H1 (cell line): ENCODE measurements at regions not wholly inside any gene's neighbourhood (a gene's known extent, or its start where the extent isn't known, plus 50 kb on each side); places are given as distances from the start of the nearest gene placed in this dataset.
"Not testable (repeated sequence)": the region's sequence is repeated elsewhere in the genome, so short reads cannot be mapped to it uniquely, and the experiment has no call there.

Experiments
- CTCF ChIA-PET: fragments of 300-600 bp; sonication (Branson Sonifier 250); formaldehyde crosslinking; loops from one replicate; lab custom pipeline; 2021; ENCODE audit not compliant: partially characterized antibody; lab: Charles Lee
- POLR2A ChIA-PET: fragments of 300-600 bp; sonication (Branson Sonifier 250); formaldehyde crosslinking; loops from one replicate; lab custom pipeline; 2021; ENCODE audit warnings: inconsistent platforms; ENCODE audit not compliant: partially characterized antibody; lab: Charles Lee
- DNase-seq, 2 experiments: peaks; one replicate each; pipeline versions ENCODE4 v3.0.0 to v3.0.0-alpha.2; 2010 to 2022; ENCODE audit warnings: low spot score in 2 of 2, low read depth in 1 of 2, mixed read lengths in 1 of 2
- FAIRE-seq: peaks from 2 replicates; lab custom pipeline; 2011; peaks lifted over from hg19 to GRCh38; lab: Jason Lieb, UNC
- H2AFZ ChIP-seq: 2 replicates; pipeline ENCODE4 v1.8.1; 2012; ENCODE audit warnings: low read length, inconsistent platforms
- H2AK5ac ChIP-seq: 2 replicates; pipeline ENCODE4 v1.6.1; 2013; ENCODE audit warnings: low read depth, low read length
- H2BK120ac ChIP-seq: replicated peaks from 2 replicates; pipeline ENCODE3; 2013; ENCODE audit warnings: low read depth, low read length, inconsistent platforms
- H2BK12ac ChIP-seq: 2 replicates; pipeline ENCODE4 v1.6.1; 2013; ENCODE audit warnings: low read depth, low read length
- H2BK15ac ChIP-seq: 2 replicates; pipeline ENCODE4 v1.6.1; 2013; ENCODE audit warnings: low read length
- H2BK20ac ChIP-seq: 2 replicates; pipeline ENCODE4 v1.6.1; 2013; ENCODE audit warnings: low read length
- H2BK5ac ChIP-seq: 2 replicates; pipeline ENCODE4 v1.6.1; 2013; ENCODE audit warnings: low read depth, low read length
- H3K14ac ChIP-seq: 2 replicates; pipeline ENCODE4 v1.6.1; 2013; ENCODE audit warnings: inconsistent platforms; ENCODE audit not compliant: insufficient read length
- H3K18ac ChIP-seq: 2 replicates; pipeline ENCODE4 v1.6.1; 2013; ENCODE audit warnings: low read length; ENCODE audit errors: extremely low read depth
- H3K23ac ChIP-seq: 2 replicates; pipeline ENCODE4 v1.6.1; 2013; ENCODE audit warnings: inconsistent platforms; ENCODE audit not compliant: insufficient read length
- H3K23me2 ChIP-seq: 2 replicates; pipeline ENCODE4 v1.6.1; 2013; ENCODE audit warnings: low read depth, low read length
- H3K27ac ChIP-seq: 2 replicates; pipeline ENCODE4 v1.6.1; 2011; ENCODE audit warnings: low read depth, low read length, inconsistent platforms
- H3K27me3 ChIP-seq, 4 experiments: replicated peaks in 1 of 4; 1 replicate in 1 of 4; 2 replicates in 3 of 4; pipeline versions ENCODE4 v1.6.1 to v1.8.1; 2011 to 2013; ENCODE audit warnings: low read length in 3 of 4, mild to moderate bottlenecking in 3 of 4, inconsistent platforms in 2 of 4, mixed read lengths in 2 of 4, moderate library complexity in 1 of 4; ENCODE audit not compliant: control insufficient read depth in 3 of 4, insufficient read depth in 3 of 4; ENCODE audit errors: extremely low read depth in 1 of 4
- H3K36me3 ChIP-seq, 4 experiments: 2 replicates each; pipeline versions ENCODE4 v1.6.1 to v1.8.1; 2011 to 2013; ENCODE audit warnings: mild to moderate bottlenecking in 4 of 4, low read length in 3 of 4, moderate library complexity in 2 of 4, control low read depth in 1 of 4, inconsistent platforms in 1 of 4; ENCODE audit not compliant: insufficient read depth in 4 of 4, control insufficient read depth in 2 of 4
- H3K4ac ChIP-seq: replicated peaks from 2 replicates; pipeline ENCODE3; 2013; ENCODE audit warnings: low read length, low read depth, mixed read lengths, inconsistent platforms; ENCODE audit not compliant: insufficient read length
- H3K4me1 ChIP-seq, 4 experiments: replicated peaks in 1 of 4; 1 replicate in 1 of 4; 2 replicates in 3 of 4; pipeline versions ENCODE4 v1.6.1 to v1.8.1; 2011 to 2013; ENCODE audit warnings: low read length in 3 of 4, inconsistent platforms in 2 of 4, mixed read lengths in 1 of 4; ENCODE audit not compliant: insufficient read depth in 4 of 4, control insufficient read depth in 3 of 4
- H3K4me2 ChIP-seq, 2 experiments: 2 replicates each; pipeline versions ENCODE4 v1.6.1 to v1.8.1; 2011 to 2013; ENCODE audit warnings: low read depth in 2 of 2, low read length in 2 of 2, control low read depth in 1 of 2, inconsistent platforms in 1 of 2, mild to moderate bottlenecking in 1 of 2; ENCODE audit not compliant: insufficient read depth in 1 of 2
- H3K4me3 ChIP-seq, 4 experiments: fragments of 200-600, 300-600 bp in 1 of 4; sonication (generic), shearing (Covaris generic), sonication (Bioruptor Twin) in 1 of 4; 2 replicates each; pipeline versions ENCODE4 v1.5.1 to v1.8.1; 2011 to 2016; ENCODE audit warnings: low read length in 4 of 4, low read depth in 3 of 4, control low read depth in 2 of 4, inconsistent platforms in 2 of 4, mild to moderate bottlenecking in 2 of 4, mixed read lengths in 1 of 4, moderate library complexity in 1 of 4; ENCODE audit not compliant: insufficient read depth in 2 of 4; ENCODE audit errors: extremely low read depth in 1 of 4
- H3K56ac ChIP-seq: replicated peaks from 2 replicates; pipeline ENCODE3; 2013; ENCODE audit warnings: low read depth, mild to moderate bottlenecking, mixed read lengths, low read length, inconsistent platforms; ENCODE audit not compliant: insufficient read length
- H3K79me1 ChIP-seq: 2 replicates; pipeline ENCODE4 v1.6.1; 2013; ENCODE audit warnings: low read depth, low read length, control low read depth
- H3K79me2 ChIP-seq, 2 experiments: 2 replicates each; pipeline versions ENCODE4 v1.6.1 to v1.8.1; 2012 to 2013; ENCODE audit warnings: low read length in 2 of 2, mild to moderate bottlenecking in 2 of 2, inconsistent platforms in 1 of 2; ENCODE audit not compliant: insufficient read depth in 2 of 2, control insufficient read depth in 1 of 2
- H3K9ac ChIP-seq, 4 experiments: replicated peaks in 1 of 4; 1 replicate in 1 of 4; 2 replicates in 3 of 4; pipeline versions ENCODE4 v1.6.1 to v1.8.1; 2011 to 2013; ENCODE audit warnings: low read depth in 3 of 4, low read length in 3 of 4, control low read depth in 2 of 4, mild to moderate bottlenecking in 2 of 4, moderate library complexity in 2 of 4, inconsistent platforms in 1 of 4; ENCODE audit errors: extremely low read depth in 1 of 4
- H3K9me3 ChIP-seq, 2 experiments: 2 replicates each; pipeline versions ENCODE4 v1.6.1 to v1.8.1; 2012 to 2013; ENCODE audit warnings: mild to moderate bottlenecking in 2 of 2, moderate library complexity in 2 of 2, control low read depth in 1 of 2, inconsistent platforms in 1 of 2, low read depth in 1 of 2, low read length in 1 of 2, mixed read lengths in 1 of 2; ENCODE audit not compliant: insufficient read depth in 2 of 2
- H4K20me1 ChIP-seq, 2 experiments: replicated peaks in 1 of 2; 2 replicates each; pipeline versions ENCODE3 to v1.8.1; 2011 to 2013; ENCODE audit warnings: inconsistent platforms in 2 of 2, low read length in 2 of 2, mild to moderate bottlenecking in 1 of 2; ENCODE audit not compliant: insufficient read depth in 2 of 2, control insufficient read depth in 1 of 2
- H4K5ac ChIP-seq: 2 replicates; pipeline ENCODE4 v1.6.1; 2013; ENCODE audit warnings: low read length, low read depth, mixed read lengths, inconsistent platforms; ENCODE audit not compliant: insufficient read length
- H4K8ac ChIP-seq: 2 replicates; pipeline ENCODE4 v1.8.0; 2013; ENCODE audit warnings: mild to moderate bottlenecking, moderate library complexity, low read length, inconsistent platforms; ENCODE audit not compliant: insufficient read depth; ENCODE audit errors: extremely low read depth
- H4K91ac ChIP-seq: replicated peaks from 2 replicates; pipeline ENCODE3; 2013; ENCODE audit warnings: low read length, mixed read lengths, inconsistent platforms; ENCODE audit not compliant: insufficient read length
- WGBS, 2 experiments: shearing (Covaris generic) in 1 of 2; methylation state at CpG; one replicate each; pipeline versions ENCODE4 v1.1.6 to v1.1.7; 2013 to 2015; ENCODE audit warnings: low lambda C conversion rate in 2 of 2, mixed read lengths in 2 of 2, inconsistent platforms in 1 of 2, low coverage in 1 of 2, missing lambda C conversion rate in 1 of 2; ENCODE audit not compliant: insufficient replicate concordance in 2 of 2, insufficient coverage in 1 of 2, insufficient read length in 1 of 2; ENCODE audit errors: extremely low coverage in 1 of 2, missing lambda C conversion rate in 1 of 2; 5-methylcytosine and 5-hydroxymethylcytosine counted together

GRCh38 chr3:153797056-153797455, 324.1 kb upstream of the ARHGEF26 start:
- 90% methylated on average over 11 of the region's 13 CpGs; no CpG with 5 or more reads in 1 of the 2 experiments for WGBS, 2 experiments
- not testable (repeated sequence) for H3K4me2 ChIP-seq, H3K23me2 ChIP-seq

More at GRCh38 chr3:153797056-153797455, 324.1 kb upstream of the ARHGEF26 start:
- DNase-seq, H3K79me2 ChIP-seq, POLR2A ChIA-PET, H4K91ac ChIP-seq, H2BK12ac ChIP-seq, H4K8ac ChIP-seq, H3K56ac ChIP-seq, H3K4ac ChIP-seq, H3K36me3 ChIP-seq, H2AK5ac ChIP-seq, H3K27ac ChIP-seq, H3K9me3 ChIP-seq, CTCF ChIA-PET, H3K4me1 ChIP-seq, H3K4me3 ChIP-seq, H2BK5ac ChIP-seq, H4K20me1 ChIP-seq, H3K14ac ChIP-seq, H3K9ac ChIP-seq, H3K18ac ChIP-seq, H3K23ac ChIP-seq, FAIRE-seq, H3K27me3 ChIP-seq, H2BK120ac ChIP-seq, H2BK15ac ChIP-seq, H4K5ac ChIP-seq, H2AFZ ChIP-seq, H2BK20ac ChIP-seq, H3K79me1 ChIP-seq: not testable (repeated sequence)
